ENCODE measurements at regions not wholly inside any gene's neighbourhood (a gene's known extent, or its start where the extent isn't known, plus 50 kb on each side); places are given as distances from the start of the nearest gene placed in this dataset.

- no peak for DNase-seq
- peaks cover 3% of the 10 kb centered on the region for H3K27me3 Mint-ChIP-seq
- intact Hi-C loops (cut with DNase I, micrococcal nuclease), result no loop called here
- no peak for ATAC-seq
- ChIA-PET CTCF (no interaction called here), POLR2A (no interaction called here)
- H3K9me3 Mint-ChIP-seq (ENCODE audit: low read depth), result peaks cover 7% of the 10 kb centered on the region
- H3K4me1 Mint-ChIP-seq, result no peaks in the 10 kb centered on the region
- no peak overlapping the region for H3K27ac Mint-ChIP-seq
- H3K4me3 Mint-ChIP-seq, result no peak overlapping the region
- no peaks in the 10 kb centered on the region for H3K36me3 Mint-ChIP-seq (ENCODE audit: low read depth)
Measured at GRCh38 chr21:43297391-43297981, 128.7 kb downstream of the CRYAA start.

GRCh38 chr21:43295066-43295958 is 126.5 kb downstream of the CRYAA start:
- no peaks in the 10 kb centered on the region for H3K4me1 Mint-ChIP-seq
- intact Hi-C loops (cut with DNase I, micrococcal nuclease), result no loop called here
- H3K27ac Mint-ChIP-seq, result no peak overlapping the region
- ChIA-PET CTCF (no interaction called here), POLR2A (no interaction called here)
- no peaks in the 10 kb centered on the region for H3K36me3 Mint-ChIP-seq (ENCODE audit: low read depth)
- H3K9me3 Mint-ChIP-seq (ENCODE audit: low read depth), result peaks cover 7% of the 10 kb centered on the region
- no peak for ATAC-seq
- no peak overlapping the region for H3K4me3 Mint-ChIP-seq
- DNase-seq, result no peak
- H3K27me3 Mint-ChIP-seq, result peaks cover 3% of the 10 kb centered on the region

DNA sequence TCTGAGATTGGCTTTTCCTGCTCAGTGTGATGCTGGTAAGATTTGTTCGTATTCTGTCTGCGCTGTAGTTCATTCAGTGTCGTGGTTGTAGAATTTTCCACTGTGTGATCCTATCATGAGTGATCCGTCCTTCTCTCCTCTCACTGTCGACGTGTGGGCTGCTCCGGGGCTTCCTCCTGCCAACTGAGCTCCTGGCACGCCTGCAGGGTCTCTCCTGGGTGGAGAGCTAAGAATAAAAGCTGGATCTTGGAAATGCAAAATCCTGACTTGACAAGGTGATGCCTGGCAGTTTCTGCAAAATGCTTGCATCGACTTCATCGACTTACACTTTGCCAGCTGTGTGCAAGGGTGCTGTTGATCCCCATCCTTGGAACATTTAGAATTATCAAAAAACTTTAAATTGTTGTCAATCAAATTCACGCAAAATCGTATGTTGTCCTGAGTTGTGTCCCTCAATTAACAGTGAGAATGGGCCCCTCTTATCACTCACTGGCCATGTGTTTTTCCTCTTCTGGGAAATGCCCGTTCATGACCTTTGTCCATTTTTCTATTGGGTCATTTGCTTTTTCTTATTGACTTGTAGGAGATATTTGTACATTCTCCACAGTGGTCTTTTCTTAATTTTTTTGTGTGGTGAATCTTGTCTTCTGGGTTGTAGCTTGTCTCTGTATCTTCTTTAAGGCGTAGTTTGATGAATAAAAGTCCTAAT is 125.5 kb downstream of the CRYAA start:
- DNase-seq, result no peak
- intact Hi-C loops (cut with DNase I, micrococcal nuclease), result no loop called here
- Mint-ChIP-seq H3K27me3 (peaks cover 3% of the 10 kb centered on the region), H3K9me3 (ENCODE audit: low read depth) (peaks cover 7% of the 10 kb centered on the region), H3K4me3 (no peak overlapping the region), H3K27ac (no peak overlapping the region), H3K4me1 (no peaks in the 10 kb centered on the region), H3K36me3 (ENCODE audit: low read depth) (no peaks in the 10 kb centered on the region)
- CTCF ChIA-PET, result no interaction called here
- no peak for ATAC-seq
- POLR2A ChIA-PET, result no interaction called here

- H3K9me3 Mint-ChIP-seq (ENCODE audit: low read depth), result peaks cover 9% of the 10 kb centered on the region
- no peaks in the 10 kb centered on the region for H3K4me1 Mint-ChIP-seq
- no peak overlapping the region for H3K27ac Mint-ChIP-seq
- no peak for DNase-seq
- ATAC-seq, result no peak
- no peak overlapping the region for H3K4me3 Mint-ChIP-seq
- intact Hi-C loops (cut with DNase I, micrococcal nuclease), result no loop called here
- H3K27me3 Mint-ChIP-seq, result peaks cover 3% of the 10 kb centered on the region
- POLR2A ChIA-PET, result no interaction called here
- CTCF ChIA-PET, result no interaction called here
- H3K36me3 Mint-ChIP-seq (ENCODE audit: low read depth), result no peaks in the 10 kb centered on the region
Measured at GRCh38 chr21:43292866-43293142, 124.0 kb downstream of the CRYAA start.

DNA sequence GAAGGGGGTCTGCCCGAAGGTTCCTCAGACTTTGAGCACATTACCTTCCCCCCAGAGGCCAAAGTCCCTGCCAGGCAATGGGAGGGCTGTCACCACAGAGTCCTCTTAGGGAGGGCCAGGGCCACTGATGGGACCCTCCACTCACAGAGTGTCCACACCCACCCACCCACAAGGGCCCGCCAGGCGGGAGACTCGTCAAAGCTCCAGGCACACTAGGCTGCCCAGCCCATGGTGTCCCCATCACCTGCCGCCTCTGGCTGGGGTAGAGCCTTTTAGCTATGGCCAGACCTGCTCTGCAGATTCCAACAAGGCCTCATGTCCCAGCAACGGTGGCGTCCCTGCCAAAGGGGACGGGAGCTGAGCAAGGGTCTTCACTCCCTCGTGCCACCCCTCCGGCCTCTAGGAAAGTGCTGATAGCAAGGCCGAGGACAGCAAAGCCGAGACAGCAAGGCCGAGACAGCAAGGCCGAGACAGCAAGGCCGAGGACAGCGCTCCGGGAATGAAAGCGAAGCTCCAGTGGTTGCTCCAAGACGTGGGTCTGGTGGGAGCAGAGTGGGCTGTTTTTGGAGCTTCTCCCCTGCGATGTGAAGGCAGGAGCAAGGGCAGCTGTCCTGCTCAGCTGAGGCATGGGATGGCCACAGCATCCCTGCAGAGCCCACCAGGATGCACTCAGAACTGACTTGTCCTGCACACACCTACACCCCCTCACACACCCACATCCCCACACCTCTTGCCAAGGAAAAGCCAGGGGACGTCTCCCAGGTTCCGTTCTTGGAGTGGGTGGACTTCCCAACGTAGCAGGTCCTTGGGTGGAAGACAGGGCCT is 123.4 kb downstream of the CRYAA start:
- no peaks in the 10 kb centered on the region for H3K36me3 Mint-ChIP-seq (ENCODE audit: low read depth)
- ATAC-seq, result no peak
- H3K27ac Mint-ChIP-seq, result no peak overlapping the region
- intact Hi-C loops (cut with DNase I, micrococcal nuclease), result no loop called here
- ChIA-PET POLR2A (interaction anchor here (0.6 kb wide), 1 partner anchor 345 kb away, joined by 4 read pairs; no protein-coding TSS in a partner anchor), CTCF (no interaction called here)
- peaks cover 1% of the 10 kb centered on the region for H3K4me1 Mint-ChIP-seq
- no peak for DNase-seq
- no peak overlapping the region for H3K4me3 Mint-ChIP-seq
- H3K27me3 Mint-ChIP-seq, result peaks cover 3% of the 10 kb centered on the region
- H3K9me3 Mint-ChIP-seq (ENCODE audit: low read depth), result peaks cover 9% of the 10 kb centered on the region

GRCh38 chr21:43291347-43291950 is 122.6 kb downstream of the CRYAA start:
- Mint-ChIP-seq H3K27ac (no peak overlapping the region), H3K4me1 (peaks cover 5% of the 10 kb centered on the region), H3K27me3 (peaks cover 3% of the 10 kb centered on the region), H3K9me3 (ENCODE audit: low read depth) (peaks cover 9% of the 10 kb centered on the region), H3K4me3 (no peak overlapping the region), H3K36me3 (ENCODE audit: low read depth) (no peaks in the 10 kb centered on the region)
- DNase-seq (no peak), ATAC-seq (no peak)
- ChIA-PET POLR2A (no interaction called here), CTCF (no interaction called here)
- intact Hi-C loops (cut with DNase I, micrococcal nuclease), result no loop called here

GRCh38 chr21:43290421-43291346 is 121.9 kb downstream of the CRYAA start:
- H3K4me3 Mint-ChIP-seq, result no peak overlapping the region
- H3K9me3 Mint-ChIP-seq (ENCODE audit: low read depth), result peaks cover 8% of the 10 kb centered on the region
- ChIA-PET POLR2A (no interaction called here), CTCF (no interaction called here)
- intact Hi-C loops (cut with DNase I, micrococcal nuclease), result no loop called here
- no peak for ATAC-seq
- H3K4me1 Mint-ChIP-seq, result peaks cover 5% of the 10 kb centered on the region
- no peak overlapping the region for H3K27ac Mint-ChIP-seq
- no peak for DNase-seq
- peaks cover 3% of the 10 kb centered on the region for H3K27me3 Mint-ChIP-seq
- no peaks in the 10 kb centered on the region for H3K36me3 Mint-ChIP-seq (ENCODE audit: low read depth)

GRCh38 chr21:43289966-43290365 is 121.2 kb downstream of the CRYAA start:
- ChIA-PET CTCF (no interaction called here), POLR2A (no interaction called here)
- intact Hi-C loops (cut with DNase I, micrococcal nuclease), result loop anchor here in 1 of 2 experiments (2.0 kb wide), 1 partner anchor 15 kb away; no protein-coding TSS in a partner anchor
- Mint-ChIP-seq H3K9me3 (ENCODE audit: low read depth) (peaks cover 3% of the 10 kb centered on the region), H3K4me1 (peaks cover 5% of the 10 kb centered on the region), H3K27me3 (peaks cover 1% of the 10 kb centered on the region), H3K27ac (no peak overlapping the region), H3K36me3 (ENCODE audit: low read depth) (no peaks in the 10 kb centered on the region), H3K4me3 (no peak overlapping the region)
- ATAC-seq (no peak), DNase-seq (no peak)

- no peak overlapping the region for H3K27ac Mint-ChIP-seq
- ATAC-seq (no peak), DNase-seq (no peak)
- intact Hi-C loops (cut with DNase I, micrococcal nuclease), result loop anchor here in 1 of 2 experiments (2.0 kb wide), 1 partner anchor 15 kb away; no protein-coding TSS in a partner anchor
- H3K4me3 Mint-ChIP-seq, result no peak overlapping the region
- H3K4me1 Mint-ChIP-seq, result peaks cover 5% of the 10 kb centered on the region
- H3K36me3 Mint-ChIP-seq (ENCODE audit: low read depth), result no peaks in the 10 kb centered on the region
- ChIA-PET CTCF (no interaction called here), POLR2A (no interaction called here)
- H3K27me3 Mint-ChIP-seq, result peaks cover 1% of the 10 kb centered on the region
- H3K9me3 Mint-ChIP-seq (ENCODE audit: low read depth), result peaks cover 3% of the 10 kb centered on the region
Measured at GRCh38 chr21:43289442-43289841, 120.6 kb downstream of the CRYAA start.

- Mint-ChIP-seq H3K4me1 (peaks cover 5% of the 10 kb centered on the region), H3K27ac (no peak overlapping the region), H3K4me3 (no peak overlapping the region), H3K27me3 (no peaks in the 10 kb centered on the region), H3K9me3 (ENCODE audit: low read depth) (peaks cover 3% of the 10 kb centered on the region), H3K36me3 (ENCODE audit: low read depth) (no peaks in the 10 kb centered on the region)
- ChIA-PET CTCF (interaction anchor here (0.6 kb wide), 1 partner anchor 365 kb away, joined by 3 read pairs; no protein-coding TSS in a partner anchor), POLR2A (no interaction called here)
- DNase-seq (no peak), ATAC-seq (no peak)
- intact Hi-C loops (cut with DNase I, micrococcal nuclease), result loop anchor here in 1 of 2 experiments (2.0 kb wide), 1 partner anchor 17 kb away; no protein-coding TSS in a partner anchor
Measured at GRCh38 chr21:43287795-43288755, 119.3 kb downstream of the CRYAA start.
